ENCODE measurements at regions not wholly inside any gene's neighbourhood (a gene's known extent, or its start where the extent isn't known, plus 50 kb on each side); places are given as distances from the start of the nearest gene placed in this dataset.
"Not testable (repeated sequence)": the region's sequence is repeated elsewhere in the genome, so short reads cannot be mapped to it uniquely, and the experiment has no call there.

- ChIA-PET CTCF (no interaction called here), POLR2A (no interaction called here)
- DNase-seq (ENCODE audit: extremely low spot score): no peak
- no peak for TF ChIP-seq TARDBP (IDR thresholded peaks at IDR 0.05)
- TF ChIP-seq CTBP1 (IDR thresholded peaks at IDR 0.05; ENCODE audit: borderline replicate concordance): no peak
- no peak for TF ChIP-seq ARNT (IDR thresholded peaks at IDR 0.05)
Observed at GRCh38 chr18:14943967-14944636, 196.1 kb downstream of the ANKRD30B start.

- CTCF ChIA-PET: no interaction called here
- no peak for DNase-seq (ENCODE audit: extremely low spot score)
- POLR2A ChIA-PET: no interaction called here
- TF ChIP-seq ZNF384 (IDR thresholded peaks at IDR 0.05) (no peak), BHLHE40 (IDR thresholded peaks at IDR 0.05; ENCODE audit: borderline replicate concordance) (no peak)
Observed at GRCh38 chr18:14944838-14945237, 196.9 kb downstream of the ANKRD30B start.

GRCh38 chr18:14945286-14945685, 197.3 kb downstream of the ANKRD30B start:
- CTCF ChIA-PET: no interaction called here
- DNase-seq (ENCODE audit: extremely low spot score): no peak
- POLR2A ChIA-PET: no interaction called here
- TF ChIP-seq ARNT (IDR thresholded peaks at IDR 0.05) (no peak), ZNF384 (IDR thresholded peaks at IDR 0.05) (no peak), NFRKB (IDR thresholded peaks at IDR 0.05) (no peak), BHLHE40 (IDR thresholded peaks at IDR 0.05; ENCODE audit: borderline replicate concordance) (no peak), L3MBTL2 (conservative IDR thresholded peaks at IDR 0.05) (no peak), LEF1 (IDR thresholded peaks at IDR 0.05; ENCODE audit: borderline replicate concordance) (no peak)

DNA sequence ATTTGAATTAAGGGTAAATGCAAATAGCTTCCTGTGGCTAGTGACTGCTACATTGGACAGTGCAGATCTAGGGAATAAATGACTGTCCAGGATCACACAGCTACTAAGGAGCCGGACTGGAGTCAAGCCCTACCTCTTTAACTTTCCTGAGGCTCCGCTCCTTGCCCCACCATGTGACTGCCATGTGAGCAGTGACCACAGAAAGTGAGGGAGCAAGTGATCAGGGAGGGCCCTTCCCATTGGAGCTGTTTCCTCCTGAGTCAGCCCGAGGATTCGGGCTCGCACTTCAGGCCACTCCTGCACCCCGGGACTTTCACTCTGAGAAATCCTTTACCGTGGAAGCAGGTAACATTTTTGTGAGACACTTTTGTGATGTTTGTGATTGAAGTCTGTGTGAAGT, 198.0 kb downstream of the ANKRD30B start:
- ChIA-PET POLR2A (no interaction called here), CTCF (no interaction called here)
- TF ChIP-seq ARNT (IDR thresholded peaks at IDR 0.05): no peak
- DNase-seq (ENCODE audit: extremely low spot score): no peak

DNA sequence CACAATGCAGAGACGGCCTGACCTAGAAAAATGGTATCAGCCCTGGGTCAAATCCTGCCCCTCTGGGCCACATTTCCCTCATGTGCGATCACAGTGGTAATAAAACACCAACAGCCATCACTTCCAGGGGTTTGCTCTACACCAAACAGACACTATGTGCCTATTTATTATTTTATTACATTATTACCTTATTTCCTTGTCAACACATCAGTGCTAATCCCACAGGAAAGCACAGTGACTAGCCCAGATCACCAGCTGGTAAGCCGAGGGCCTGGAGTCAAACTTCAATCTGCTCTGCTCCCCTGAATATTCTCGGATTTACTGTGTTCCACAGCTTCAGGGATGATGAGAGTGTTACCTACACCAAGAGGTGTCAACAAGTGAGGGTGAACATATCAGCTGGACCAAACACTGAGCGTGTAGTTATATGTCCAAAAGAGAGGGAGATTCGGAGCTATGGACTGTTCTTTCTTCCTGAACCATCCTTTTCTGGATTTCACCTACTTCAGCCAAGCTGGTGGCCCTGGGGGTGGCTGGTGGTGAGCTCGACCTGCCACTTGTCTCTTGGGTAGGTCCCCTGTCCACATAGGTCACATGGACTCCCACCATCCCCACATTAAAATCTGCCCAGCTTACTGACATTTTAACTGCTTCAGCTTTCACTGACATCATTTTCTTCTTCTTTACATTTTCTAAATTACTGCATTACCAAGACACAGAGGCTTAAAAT, 198.9 kb downstream of the ANKRD30B start:
- CTCF ChIA-PET; DNase-seq (ENCODE audit: extremely low spot score): not testable (repeated sequence)
- POLR2A ChIA-PET: interaction anchor here (0.6 kb wide), 1 partner anchor 18 kb away, joined by 3 read pairs; no protein-coding TSS in a partner anchor

DNA sequence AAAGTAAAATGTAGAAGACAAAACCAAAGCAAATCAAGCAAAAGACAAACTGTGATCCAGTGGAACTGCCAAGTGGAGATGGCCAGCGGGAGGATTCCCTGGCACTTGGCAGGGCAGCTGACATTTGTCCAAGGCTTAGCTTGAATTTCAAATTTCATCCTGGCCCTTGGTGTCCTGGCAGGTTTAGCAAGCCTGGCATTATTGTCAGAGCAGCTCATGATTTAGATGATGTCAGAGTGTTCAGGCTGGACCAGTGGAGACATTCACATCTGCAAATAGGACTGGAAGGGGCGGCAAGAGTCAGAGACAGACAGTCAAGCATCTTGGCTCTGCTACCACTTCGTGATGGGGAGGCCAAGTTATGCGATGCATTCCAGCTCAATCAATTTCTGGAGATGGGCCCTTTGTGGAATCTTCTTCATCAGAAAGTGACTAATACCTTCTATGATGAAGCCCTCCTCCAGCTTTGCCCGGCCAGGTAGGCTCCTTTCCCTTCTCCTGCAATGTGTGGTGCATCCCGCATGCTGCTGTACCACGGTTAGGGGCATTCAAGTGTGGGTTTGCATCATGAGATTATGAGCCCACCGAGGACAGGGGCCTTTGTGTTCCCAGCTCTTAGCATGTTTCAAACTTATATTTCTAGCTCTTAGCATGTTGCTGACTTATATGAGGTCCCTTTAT, 199.7 kb downstream of the ANKRD30B start:
- ChIA-PET CTCF (no interaction called here), POLR2A (no interaction called here)
- DNase-seq (ENCODE audit: extremely low spot score): no peak
- TF ChIP-seq L3MBTL2 (conservative IDR thresholded peaks at IDR 0.05) (no peak), LEF1 (IDR thresholded peaks at IDR 0.05; ENCODE audit: borderline replicate concordance) (no peak), NFRKB (IDR thresholded peaks at IDR 0.05) (no peak), CTBP1 (IDR thresholded peaks at IDR 0.05; ENCODE audit: borderline replicate concordance) (no peak), ZNF384 (IDR thresholded peaks at IDR 0.05) (no peak), SUZ12 (IDR thresholded peaks at IDR 0.05) (no peak), TARDBP (IDR thresholded peaks at IDR 0.05) (no peak), FOXA1 (IDR thresholded peaks at IDR 0.05) (no peak), BHLHE40 (IDR thresholded peaks at IDR 0.05; ENCODE audit: borderline replicate concordance) (no peak), SP1 (IDR thresholded peaks at IDR 0.05) (no peak), FOXM1 (IDR thresholded peaks at IDR 0.05; ENCODE audit: borderline replicate concordance) (no peak), FOXK2 (IDR thresholded peaks at IDR 0.05) (no peak), ARNT (IDR thresholded peaks at IDR 0.05) (no peak), ELF4 (IDR thresholded peaks at IDR 0.05) (no peak)

- TF ChIP-seq L3MBTL2 (conservative IDR thresholded peaks at IDR 0.05) (no peak), FOXA1 (IDR thresholded peaks at IDR 0.05) (no peak), ZNF384 (IDR thresholded peaks at IDR 0.05) (no peak), NFRKB (IDR thresholded peaks at IDR 0.05) (no peak), HDGF (IDR thresholded peaks at IDR 0.05; ENCODE audit: borderline replicate concordance) (no peak), FOXK2 (IDR thresholded peaks at IDR 0.05) (no peak), FOXM1 (IDR thresholded peaks at IDR 0.05; ENCODE audit: borderline replicate concordance) (no peak), SUZ12 (IDR thresholded peaks at IDR 0.05) (no peak), BHLHE40 (IDR thresholded peaks at IDR 0.05; ENCODE audit: borderline replicate concordance) (no peak), ELF4 (IDR thresholded peaks at IDR 0.05) (no peak), TARDBP (IDR thresholded peaks at IDR 0.05) (no peak), ARNT (IDR thresholded peaks at IDR 0.05) (no peak), CTBP1 (IDR thresholded peaks at IDR 0.05; ENCODE audit: borderline replicate concordance) (no peak), SP1 (IDR thresholded peaks at IDR 0.05) (no peak), LEF1 (IDR thresholded peaks at IDR 0.05; ENCODE audit: borderline replicate concordance) (no peak)
- TF ChIP-seq, protein P1, sequence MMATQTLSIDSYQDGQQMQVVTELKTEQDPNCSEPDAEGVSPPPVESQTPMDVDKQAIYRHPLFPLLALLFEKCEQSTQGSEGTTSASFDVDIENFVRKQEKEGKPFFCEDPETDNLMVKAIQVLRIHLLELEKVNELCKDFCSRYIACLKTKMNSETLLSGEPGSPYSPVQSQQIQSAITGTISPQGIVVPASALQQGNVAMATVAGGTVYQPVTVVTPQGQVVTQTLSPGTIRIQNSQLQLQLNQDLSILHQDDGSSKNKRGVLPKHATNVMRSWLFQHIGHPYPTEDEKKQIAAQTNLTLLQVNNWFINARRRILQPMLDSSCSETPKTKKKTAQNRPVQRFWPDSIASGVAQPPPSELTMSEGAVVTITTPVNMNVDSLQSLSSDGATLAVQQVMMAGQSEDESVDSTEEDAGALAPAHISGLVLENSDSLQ (IDR thresholded peaks at IDR 0.05): no peak
- POLR2A ChIA-PET: no interaction called here
- DNase-seq (ENCODE audit: extremely low spot score): no peak
- CTCF ChIA-PET: no interaction called here
Observed at GRCh38 chr18:14948163-14948540, 200.2 kb downstream of the ANKRD30B start.
